ENCODE measurements at regions not wholly inside any gene's neighbourhood (a gene's known extent, or its start where the extent isn't known, plus 50 kb on each side); places are given as distances from the start of the nearest gene placed in this dataset.

GRCh38 chr3:27567251-27567650 is 83.1 kb upstream of the SLC4A7 start:
- DNase-seq (ENCODE audit: extremely low read depth, low read depth), result no peak
- TF ChIP-seq CTCF (IDR thresholded peaks at IDR 0.05; ENCODE audit: low read depth, low read length), result no peak

GRCh38 chr3:27565201-27565852 is 81.1 kb upstream of the SLC4A7 start:
- no peak for DNase-seq (ENCODE audit: extremely low read depth, low read depth)
- TF ChIP-seq CTCF (IDR thresholded peaks at IDR 0.05; ENCODE audit: low read depth, low read length), result no peak

GRCh38 chr3:27561576-27561975 is 77.4 kb upstream of the SLC4A7 start:
- TF ChIP-seq CTCF (IDR thresholded peaks at IDR 0.05; ENCODE audit: low read depth, low read length), result no peak
- DNase-seq (ENCODE audit: extremely low read depth, low read depth), result no peak

- TF ChIP-seq CTCF (IDR thresholded peaks at IDR 0.05; ENCODE audit: low read depth, low read length), result no peak
- DNase-seq (ENCODE audit: extremely low read depth, low read depth), result no peak
These were observed 76.4 kb upstream of the SLC4A7 start for GRCh38 chr3:27560484-27561056.

GRCh38 chr3:27559835-27560234 is 75.7 kb upstream of the SLC4A7 start:
- TF ChIP-seq CTCF (IDR thresholded peaks at IDR 0.05; ENCODE audit: low read depth, low read length), result no peak
- peak; percentile 66 for DNase-seq (ENCODE audit: extremely low read depth, low read depth)

- TF ChIP-seq CTCF (IDR thresholded peaks at IDR 0.05; ENCODE audit: low read depth, low read length), result no peak
- DNase-seq (ENCODE audit: extremely low read depth, low read depth), result no peak
These were observed 75.2 kb upstream of the SLC4A7 start for GRCh38 chr3:27559381-27559780.

- TF ChIP-seq CTCF (IDR thresholded peaks at IDR 0.05; ENCODE audit: low read depth, low read length), result no peak
- no peak for DNase-seq (ENCODE audit: extremely low read depth, low read depth)
These were observed 73.2 kb upstream of the SLC4A7 start for GRCh38 chr3:27557411-27557810.

Data from AG09319 (cell line).